ENCODE measurements at regions not wholly inside any gene's neighbourhood (a gene's known extent, or its start where the extent isn't known, plus 50 kb on each side); places are given as distances from the start of the nearest gene placed in this dataset.
A peak's percentile ranks its signal among the peaks of the same experiment; 100 is the strongest.
"Not testable (repeated sequence)": the region's sequence is repeated elsewhere in the genome, so short reads cannot be mapped to it uniquely, and the experiment has no call there.

- TF ChIP-seq CTCF (IDR thresholded peaks at IDR 0.05), result no peak
- peak overlapping the region; percentile 30 for H3K27ac ChIP-seq
Observed at GRCh38 chr5:164233791-164234190, 728.4 kb downstream of the MAT2B start.

GRCh38 chr5:164234321-164234720 lies 728.9 kb downstream of the MAT2B start:
- TF ChIP-seq CTCF (IDR thresholded peaks at IDR 0.05) (no peak), ZFX (IDR thresholded peaks at IDR 0.05; ENCODE audit: borderline replicate concordance) (no peak)
- H3K27ac ChIP-seq, result peak overlapping the region; percentile 30; the same call in 1 of the 2 replicates

- H3K27ac ChIP-seq, result no peak overlapping the region
Observed at GRCh38 chr5:164235300-164235891, 730.0 kb downstream of the MAT2B start.

GRCh38 chr5:164237486-164237885 lies 732.1 kb downstream of the MAT2B start:
- no peak overlapping the region for H3K27ac ChIP-seq

More at GRCh38 chr5:164235300-164235891, 730.0 kb downstream of the MAT2B start:
- TF ChIP-seq ZFX (IDR thresholded peaks at IDR 0.05; ENCODE audit: borderline replicate concordance), result no peak
- TF ChIP-seq CTCF (IDR thresholded peaks at IDR 0.05), result no peak

GRCh38 chr5:164251781-164252180 lies 746.4 kb downstream of the MAT2B start:
- H3K27ac ChIP-seq, result not testable (repeated sequence)

More at GRCh38 chr5:164237486-164237885, 732.1 kb downstream of the MAT2B start:
- TF ChIP-seq CTCF (IDR thresholded peaks at IDR 0.05), result no peak

- TF ChIP-seq CTCF (IDR thresholded peaks at IDR 0.05), result no peak
- TF ChIP-seq ZFX (IDR thresholded peaks at IDR 0.05; ENCODE audit: borderline replicate concordance), result no peak
- H3K27ac ChIP-seq, result no peak overlapping the region
Observed at GRCh38 chr5:164253764-164254163, 748.3 kb downstream of the MAT2B start.

- H3K27ac ChIP-seq, result no peak overlapping the region
- TF ChIP-seq ZFX (IDR thresholded peaks at IDR 0.05; ENCODE audit: borderline replicate concordance) (no peak), CTCF (IDR thresholded peaks at IDR 0.05) (no peak)
Observed at GRCh38 chr5:164255598-164256213, 750.3 kb downstream of the MAT2B start.

GRCh38 chr5:164256351-164256750 lies 750.9 kb downstream of the MAT2B start:
- TF ChIP-seq ZFX (IDR thresholded peaks at IDR 0.05; ENCODE audit: borderline replicate concordance), result no peak
- no peak for TF ChIP-seq CTCF (IDR thresholded peaks at IDR 0.05)
- H3K27ac ChIP-seq, result no peak overlapping the region
